NCI-H446 (cell line): ENCODE measurements at regions not wholly inside any gene's neighbourhood (a gene's known extent, or its start where the extent isn't known, plus 50 kb on each side); places are given as distances from the start of the nearest gene placed in this dataset.

Experiments used
- DNase-seq, 2 experiments: peaks; one replicate each; lab custom pipeline; 2025; lab: John Stamatoyannopoulos, UW

- DNase-seq: no peak
These were observed 249.0 kb upstream of the OPRM1 start for GRCh38 chr6:153790048-153790447.

- DNase-seq: no peak
These were observed 251.8 kb upstream of the OPRM1 start for GRCh38 chr6:153787341-153787606.

DNA sequence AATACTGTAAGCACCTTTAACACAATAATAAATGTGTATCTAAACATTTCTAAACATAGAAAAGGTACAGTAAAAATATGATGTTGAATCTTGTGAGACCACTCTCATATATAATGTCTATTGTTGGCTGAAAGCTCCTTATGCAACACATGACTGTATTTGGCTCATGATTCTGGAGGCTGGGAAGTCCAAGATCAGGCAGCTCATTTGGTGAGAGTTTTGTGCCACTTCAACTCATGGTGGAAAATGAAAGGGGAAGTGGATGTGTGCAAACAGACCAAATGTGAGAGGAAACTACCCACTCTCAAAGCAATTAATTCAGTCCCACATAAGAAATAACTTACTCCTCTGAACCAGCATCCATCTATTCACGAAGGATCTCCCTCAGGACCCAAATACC, 257.7 kb upstream of the OPRM1 start:
- no peak for DNase-seq

- DNase-seq: no peak
These were observed 259.0 kb upstream of the OPRM1 start for GRCh38 chr6:153780011-153780410.

DNA sequence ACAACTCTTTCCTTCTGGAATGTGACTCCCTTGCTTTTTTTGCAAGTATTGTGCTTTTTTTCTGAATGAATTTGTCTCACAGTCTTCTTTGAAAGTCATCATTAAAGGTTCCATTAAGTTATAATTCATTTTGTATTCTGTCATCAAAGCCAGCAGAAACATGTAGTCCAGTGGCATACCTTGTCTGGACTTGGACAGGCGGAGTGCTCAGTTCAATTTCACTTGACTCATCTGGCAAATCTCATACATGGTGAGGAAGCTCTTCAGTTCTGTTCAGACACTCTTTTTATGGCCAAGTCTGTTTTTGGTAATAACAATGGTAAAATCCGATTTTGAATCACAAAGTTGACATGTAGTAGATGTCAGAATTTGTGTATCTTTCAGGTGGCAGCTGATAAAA, 260.8 kb upstream of the OPRM1 start:
- DNase-seq: no peak

- no peak for DNase-seq
These were observed 267.5 kb upstream of the OPRM1 start for GRCh38 chr6:153771577-153771976.

- no peak for DNase-seq
These were observed 271.9 kb upstream of the OPRM1 start for GRCh38 chr6:153767127-153767526.

DNA sequence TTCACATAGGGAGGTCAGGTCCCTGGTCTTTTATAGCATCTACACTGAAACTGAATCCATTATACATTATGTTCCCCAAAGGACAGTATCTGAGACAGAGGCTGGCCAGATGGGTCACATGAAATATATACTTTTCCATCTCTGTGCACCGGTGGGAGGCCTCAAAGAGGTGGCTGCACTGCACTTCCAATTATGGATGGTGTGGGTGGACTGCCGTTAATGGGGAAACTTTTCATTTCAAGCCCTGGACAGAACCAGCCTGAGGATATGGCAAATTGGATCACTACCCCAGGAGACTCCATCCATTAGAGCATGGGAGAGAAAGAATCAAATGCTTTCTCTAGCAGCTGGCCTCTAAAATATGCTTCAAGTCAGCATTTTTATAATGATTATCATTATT, 280.5 kb upstream of the OPRM1 start:
- DNase-seq: no peak

DNA sequence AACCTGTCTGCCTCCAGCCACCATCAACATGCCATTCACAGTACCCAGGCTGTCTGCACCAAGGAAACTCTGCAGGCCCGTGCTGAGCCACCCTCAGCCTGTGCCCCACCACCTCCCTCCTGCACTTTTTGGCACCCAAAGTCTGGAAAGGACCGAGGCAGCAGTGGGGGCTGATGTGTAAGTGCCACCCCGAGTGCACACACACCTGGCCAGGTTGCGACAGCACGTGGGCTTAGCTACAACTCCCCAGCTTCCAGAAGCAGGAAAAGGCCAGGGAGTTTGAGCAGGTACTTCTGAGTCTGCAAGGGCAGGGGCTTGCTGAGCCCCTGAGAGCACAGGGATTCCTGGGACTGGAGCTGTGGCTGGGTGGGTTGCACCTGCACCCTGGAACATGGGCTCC, 303.3 kb upstream of the OPRM1 start:
- DNase-seq: no peak

DNA sequence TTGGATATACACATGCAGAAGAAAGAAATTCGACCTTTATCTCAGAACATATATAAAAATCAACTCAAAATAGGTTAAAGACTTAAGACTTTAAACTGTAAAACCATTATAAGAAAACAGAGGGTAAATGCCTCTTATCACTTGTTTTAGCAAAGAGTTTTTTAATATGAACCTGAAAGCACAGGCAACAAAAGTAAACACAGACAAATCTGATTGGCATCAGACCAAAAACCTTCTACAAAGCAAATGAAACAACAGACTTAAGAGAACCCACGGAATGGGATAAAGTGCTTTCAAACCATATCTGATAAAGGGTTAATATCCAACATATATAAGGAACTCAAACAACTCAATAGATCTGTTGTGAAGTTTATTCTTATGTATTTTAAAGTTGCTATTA, 309.9 kb upstream of the OPRM1 start:
- DNase-seq: no peak

GRCh38 chr6:153727885-153728284, 311.2 kb upstream of the OPRM1 start:
- DNase-seq: no peak

- DNase-seq: no peak
These were observed 313.6 kb upstream of the OPRM1 start for GRCh38 chr6:153725456-153725855.

DNA sequence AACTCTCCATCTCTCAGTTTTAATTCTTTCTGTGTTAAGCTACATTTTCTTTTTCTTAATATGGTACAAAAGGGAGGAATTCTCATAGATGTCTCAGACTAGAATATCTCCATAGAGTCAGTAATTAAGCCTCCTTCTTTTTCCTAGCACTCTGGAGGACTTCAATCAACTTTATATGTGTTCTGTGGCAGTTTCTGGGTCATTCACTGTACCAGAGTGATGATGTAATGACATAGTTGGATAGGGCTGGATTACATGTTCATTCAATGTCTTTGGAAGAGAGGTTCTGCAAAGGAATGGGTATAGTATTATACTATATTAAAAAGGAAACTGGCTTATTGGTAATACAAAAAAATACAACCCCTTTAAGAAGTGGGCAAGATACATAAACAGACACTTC, 318.3 kb upstream of the OPRM1 start:
- no peak for DNase-seq

- no peak for DNase-seq
These were observed 333.6 kb upstream of the OPRM1 start for GRCh38 chr6:153705429-153705828.

GRCh38 chr6:153702671-153703070, 336.4 kb upstream of the OPRM1 start:
- no peak for DNase-seq

GRCh38 chr6:153698637-153699036, 340.4 kb upstream of the OPRM1 start:
- no peak for DNase-seq

DNA sequence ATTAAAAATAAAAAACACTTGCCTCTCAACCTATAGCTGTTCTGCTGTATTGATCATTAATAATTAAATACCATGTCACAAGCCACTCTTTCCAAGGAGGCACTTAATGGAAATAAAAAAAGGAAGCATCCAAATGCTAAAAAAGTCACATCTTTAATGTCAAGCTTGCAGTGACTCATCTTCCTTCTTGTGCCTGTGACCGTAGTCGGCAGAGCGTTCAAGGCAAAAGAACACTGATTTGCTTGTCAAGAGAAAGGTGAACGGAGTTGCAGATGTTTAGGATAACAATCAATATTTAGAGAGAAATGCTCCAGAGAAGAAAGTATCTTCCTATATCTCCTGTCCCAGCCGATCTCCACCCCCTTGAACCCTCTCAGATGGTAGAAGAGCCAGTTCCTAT, 341.0 kb upstream of the OPRM1 start:
- DNase-seq: no peak

GRCh38 chr6:153677522-153677921, 361.5 kb upstream of the OPRM1 start:
- no peak for DNase-seq

DNA sequence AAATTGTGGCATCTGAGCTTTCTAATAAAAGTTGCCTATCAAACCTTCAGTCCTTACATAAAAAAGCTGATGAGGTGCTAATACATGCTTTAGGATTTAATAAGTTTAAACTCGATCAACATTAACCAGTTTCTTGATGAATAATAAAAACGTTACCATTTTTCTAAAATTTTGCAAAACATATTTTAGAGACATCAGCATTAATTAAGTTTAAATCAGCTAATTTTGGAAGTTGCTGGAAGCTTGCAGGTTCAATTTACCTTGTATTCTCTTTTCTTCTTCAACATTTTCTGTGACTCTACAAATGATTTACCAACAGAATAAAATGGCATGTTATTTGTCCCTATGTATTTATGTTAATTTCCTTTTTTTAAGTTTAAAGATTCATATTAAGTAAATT, 365.3 kb upstream of the OPRM1 start:
- no peak for DNase-seq

DNA sequence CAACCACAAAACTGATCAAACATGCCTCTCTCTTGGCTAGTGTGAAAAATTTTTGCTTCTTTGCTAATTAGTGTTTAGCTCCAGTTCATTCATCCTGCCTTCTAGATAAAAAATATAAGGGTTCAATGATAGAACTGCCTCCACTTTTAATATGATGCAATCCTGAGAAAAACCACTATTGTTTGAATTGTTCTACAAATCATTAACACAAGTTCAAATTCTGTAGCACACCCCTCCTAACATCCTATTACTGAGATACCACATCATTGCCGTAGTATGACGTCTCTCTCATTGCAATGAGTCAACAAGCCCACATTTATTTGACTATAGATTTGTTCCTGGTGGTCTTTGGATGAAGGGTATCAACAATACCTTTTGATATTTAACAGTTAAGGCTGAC, 365.8 kb upstream of the OPRM1 start:
- DNase-seq: no peak

- no peak for DNase-seq
These were observed 368.5 kb upstream of the OPRM1 start for GRCh38 chr6:153670403-153671026.

DNA sequence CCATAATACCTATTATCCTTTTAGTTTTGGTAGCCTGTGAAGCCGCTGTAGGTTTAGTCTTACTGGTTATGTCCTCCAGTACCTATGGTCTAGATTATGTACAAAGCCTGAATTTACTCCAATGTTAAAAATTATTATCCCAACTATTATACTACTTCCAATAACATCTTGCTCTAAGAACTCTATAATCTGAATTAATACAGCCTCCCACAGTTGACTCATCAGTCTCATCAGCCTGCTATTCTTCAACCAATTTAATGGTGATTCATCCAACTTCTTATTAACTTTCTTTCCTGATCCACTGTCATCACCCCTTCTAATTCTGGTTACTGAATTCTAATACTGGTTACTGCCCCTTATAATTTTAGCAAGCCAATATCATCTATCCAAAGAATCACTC, 370.3 kb upstream of the OPRM1 start:
- DNase-seq: no peak

GRCh38 chr6:153662982-153663381, 376.1 kb upstream of the OPRM1 start:
- no peak for DNase-seq

DNA sequence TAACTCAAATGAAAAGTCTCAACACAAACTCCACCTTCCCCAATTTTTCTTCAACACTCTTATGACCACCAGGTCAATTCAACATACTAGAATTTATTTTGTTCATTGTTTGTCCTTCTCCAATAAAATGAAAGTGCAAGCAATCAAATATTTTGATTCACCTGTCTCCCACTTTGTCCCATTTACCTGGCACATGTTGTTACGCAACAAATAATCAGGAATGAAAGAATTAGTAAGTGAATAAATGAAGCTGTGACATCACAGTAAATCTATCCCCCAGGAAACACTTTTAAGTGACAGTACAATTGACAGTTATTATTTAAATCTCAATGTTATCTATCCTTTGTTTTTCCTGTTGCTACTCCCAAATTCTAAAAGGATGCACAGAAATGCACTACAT, 393.7 kb upstream of the OPRM1 start:
- DNase-seq: no peak

DNA sequence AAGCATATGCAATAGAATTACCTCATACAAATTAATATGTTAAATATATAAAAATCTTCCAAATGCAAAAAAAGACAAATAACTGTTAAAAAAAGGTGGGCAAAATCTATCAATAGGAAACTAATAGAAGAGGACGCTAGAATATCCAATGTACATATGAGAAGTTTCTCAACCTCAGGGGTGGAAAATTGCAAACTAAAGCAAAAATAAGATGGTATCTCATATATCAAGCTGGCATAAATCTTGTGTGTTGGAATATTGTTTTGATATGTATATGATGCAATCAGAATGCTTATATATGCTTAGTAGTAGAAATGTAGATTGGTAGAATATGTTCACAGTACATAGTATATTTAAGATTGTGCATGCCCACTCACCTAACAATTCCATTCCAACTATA, 395.0 kb upstream of the OPRM1 start:
- DNase-seq: no peak
